ENCODE measurements at regions not wholly inside any gene's neighbourhood (a gene's known extent, or its start where the extent isn't known, plus 50 kb on each side); places are given as distances from the start of the nearest gene placed in this dataset.
"Not testable (repeated sequence)": the region's sequence is repeated elsewhere in the genome, so short reads cannot be mapped to it uniquely, and the experiment has no call there.

DNA sequence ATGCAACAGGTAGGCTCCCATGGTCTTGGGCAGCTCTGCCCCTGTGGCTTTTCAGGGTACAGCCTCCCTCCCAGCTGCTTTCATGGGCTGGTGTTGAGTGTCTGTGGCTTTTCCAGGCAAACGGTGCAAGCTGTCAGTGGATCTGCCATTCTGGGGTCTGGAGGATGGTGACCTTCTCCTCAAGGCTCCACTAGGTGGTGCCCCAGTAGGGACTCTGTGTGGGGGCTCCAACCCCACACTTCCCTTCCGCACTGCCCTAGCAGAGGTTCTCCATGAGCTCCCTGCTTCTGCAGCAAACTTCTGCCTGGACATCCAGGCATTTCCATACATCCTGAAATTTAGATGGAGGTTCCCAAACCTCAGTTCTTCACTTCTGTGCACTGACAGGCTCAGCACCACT, 229.8 kb upstream of the TNC start:
- DNase-seq; intact Hi-C loops (cut with DNase I, micrococcal nuclease); ATAC-seq: not testable (repeated sequence)

DNA sequence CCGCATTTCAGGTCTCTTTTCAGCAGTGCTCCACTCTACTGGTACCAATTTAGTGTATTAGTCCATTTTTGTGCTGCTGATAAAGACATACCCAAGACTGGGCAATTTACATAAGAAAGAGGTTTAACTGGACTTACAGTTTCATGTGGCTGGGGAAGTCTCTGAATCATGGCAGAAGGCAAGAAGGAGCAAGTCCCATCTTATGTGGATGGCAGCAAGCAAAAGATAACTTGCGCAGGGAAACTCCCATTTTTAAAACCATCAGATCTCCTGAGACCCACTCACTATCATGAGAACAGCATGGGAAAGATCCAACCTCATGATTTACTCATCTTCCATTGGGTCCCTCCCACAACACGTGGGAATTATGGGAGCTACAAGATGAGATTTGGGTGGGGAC, 231.0 kb upstream of the TNC start:
- DNase-seq; ATAC-seq; intact Hi-C loops (cut with DNase I, micrococcal nuclease): not testable (repeated sequence)

GRCh38 chr9:115349542-115349941, 231.6 kb upstream of the TNC start:
- ATAC-seq, result no peak
- DNase-seq, result no peak
- intact Hi-C loops (cut with DNase I, micrococcal nuclease), result no loop called here

GRCh38 chr9:115350548-115350947, 232.6 kb upstream of the TNC start:
- ATAC-seq, result no peak
- intact Hi-C loops (cut with DNase I, micrococcal nuclease), result no loop called here

DNA sequence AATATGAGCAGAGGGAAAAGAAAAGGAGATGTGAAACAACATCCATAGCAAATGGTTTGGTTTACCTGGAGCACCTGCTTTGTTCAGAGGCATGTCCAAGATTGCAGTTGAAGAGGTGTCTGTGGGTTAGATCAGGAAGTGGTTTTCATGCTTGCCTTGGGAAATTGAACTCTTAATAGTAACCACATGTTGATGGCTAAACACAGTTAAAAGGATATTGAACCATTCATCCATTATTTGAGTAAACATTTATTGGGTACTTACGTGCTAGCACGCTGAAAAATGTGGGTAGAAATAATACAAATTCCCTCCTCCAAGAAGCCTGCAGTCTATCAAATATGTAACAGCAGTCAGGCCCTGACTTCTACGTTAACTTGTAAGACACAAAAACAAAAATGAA, 235.7 kb upstream of the TNC start:
- intact Hi-C loops (cut with DNase I, micrococcal nuclease), result no loop called here
- DNase-seq (no peak), ATAC-seq (no peak)

More at GRCh38 chr9:115350548-115350947, 232.6 kb upstream of the TNC start:
- no peak for DNase-seq

GRCh38 chr9:115357821-115358220, 239.9 kb upstream of the TNC start:
- no peak for ATAC-seq
- intact Hi-C loops (cut with DNase I, micrococcal nuclease), result no loop called here
- no peak for DNase-seq

- ATAC-seq (no peak), DNase-seq (no peak)
- intact Hi-C loops (cut with DNase I, micrococcal nuclease), result no loop called here
Observed at GRCh38 chr9:115359017-115359780, 241.2 kb upstream of the TNC start.

DNA sequence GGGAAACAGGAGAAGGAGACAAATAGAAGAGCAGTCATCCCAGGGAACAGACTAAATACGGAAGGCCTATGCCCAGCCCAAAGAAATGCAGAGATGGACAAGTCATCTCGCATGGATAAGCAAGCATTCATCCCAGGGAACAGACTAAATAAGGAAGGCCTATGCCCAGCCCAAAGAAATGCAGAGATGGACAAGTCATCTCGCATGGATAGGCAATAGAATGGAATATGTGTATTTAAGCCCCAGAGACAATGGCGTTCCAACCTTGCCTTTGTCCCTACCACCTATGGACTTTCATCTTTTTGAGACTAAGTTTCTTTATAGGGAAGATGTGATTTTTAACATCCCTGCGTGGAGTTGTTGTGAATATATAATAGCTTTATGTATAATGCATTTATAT, 242.2 kb upstream of the TNC start:
- ATAC-seq, result no peak
- no peak for DNase-seq
- intact Hi-C loops (cut with DNase I, micrococcal nuclease), result no loop called here

DNA sequence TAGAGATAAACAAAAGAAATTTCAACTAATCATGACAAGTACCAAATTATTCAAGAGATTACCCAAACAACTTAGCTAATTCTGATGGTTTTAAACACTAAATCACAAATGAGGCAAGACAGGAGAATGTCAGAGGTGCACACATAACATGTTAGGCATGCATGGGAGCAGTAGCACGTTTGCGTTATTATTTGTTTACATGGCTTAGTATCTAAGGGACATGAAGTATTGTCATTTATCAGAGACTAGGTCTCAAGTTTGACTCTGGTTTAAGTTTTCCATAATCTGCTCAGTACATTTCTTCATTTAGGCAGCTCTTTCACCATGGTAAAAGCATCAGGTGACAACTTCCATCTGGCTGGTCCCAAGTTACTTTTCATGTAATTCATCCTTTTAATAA, 244.1 kb upstream of the TNC start:
- intact Hi-C loops (cut with DNase I, micrococcal nuclease), result no loop called here

GRCh38 chr9:115362640-115363039, 244.7 kb upstream of the TNC start:
- ATAC-seq (no peak), DNase-seq (no peak)
- intact Hi-C loops (cut with DNase I, micrococcal nuclease), result no loop called here

More for the DNA sequence above, 244.1 kb upstream of the TNC start:
- ATAC-seq (no peak), DNase-seq (no peak)

- DNase-seq (no peak), ATAC-seq (no peak)
- intact Hi-C loops (cut with DNase I, micrococcal nuclease), result no loop called here
Observed at GRCh38 chr9:115364991-115365390, 247.0 kb upstream of the TNC start.

GRCh38 chr9:115367321-115367720, 249.4 kb upstream of the TNC start:
- intact Hi-C loops (cut with DNase I, micrococcal nuclease), result no loop called here
- no peak for ATAC-seq
- DNase-seq, result no peak

DNA sequence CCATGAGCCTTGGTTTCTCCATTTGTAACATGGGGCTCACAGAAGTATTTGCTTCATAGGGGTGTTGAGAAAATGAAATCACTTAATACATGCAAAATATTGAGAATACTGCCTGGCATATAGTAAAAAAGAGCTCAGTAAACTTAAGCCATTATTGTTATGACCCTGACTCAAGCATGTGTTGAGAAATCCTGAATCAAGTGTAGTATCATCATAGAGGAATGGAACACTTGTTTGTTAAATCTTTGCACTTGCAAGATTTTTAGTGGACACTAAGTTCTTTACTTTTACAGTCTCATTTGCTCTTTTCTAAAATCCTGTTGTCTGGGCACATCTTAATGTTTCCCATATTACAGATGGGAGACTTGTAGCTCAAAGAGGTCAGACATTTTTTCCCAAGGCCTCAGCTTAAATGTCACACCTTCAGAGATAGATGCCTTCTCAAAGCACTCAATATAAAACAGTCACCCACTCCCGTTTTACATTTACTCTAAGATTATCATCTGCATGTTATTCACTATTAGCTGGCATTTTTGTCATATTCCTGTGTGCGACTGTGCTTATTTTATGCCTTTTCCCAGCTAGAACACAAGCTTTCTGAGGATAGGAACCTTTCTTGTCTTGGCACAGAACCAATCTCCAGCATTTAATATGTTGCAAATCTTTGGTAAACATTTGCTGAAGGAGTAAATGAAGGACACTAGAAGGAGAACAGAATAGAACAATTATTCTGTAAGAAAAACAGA, 250.0 kb upstream of the TNC start:
- ATAC-seq, result no peak
- no peak for DNase-seq
- intact Hi-C loops (cut with DNase I, micrococcal nuclease), result no loop called here

DNA sequence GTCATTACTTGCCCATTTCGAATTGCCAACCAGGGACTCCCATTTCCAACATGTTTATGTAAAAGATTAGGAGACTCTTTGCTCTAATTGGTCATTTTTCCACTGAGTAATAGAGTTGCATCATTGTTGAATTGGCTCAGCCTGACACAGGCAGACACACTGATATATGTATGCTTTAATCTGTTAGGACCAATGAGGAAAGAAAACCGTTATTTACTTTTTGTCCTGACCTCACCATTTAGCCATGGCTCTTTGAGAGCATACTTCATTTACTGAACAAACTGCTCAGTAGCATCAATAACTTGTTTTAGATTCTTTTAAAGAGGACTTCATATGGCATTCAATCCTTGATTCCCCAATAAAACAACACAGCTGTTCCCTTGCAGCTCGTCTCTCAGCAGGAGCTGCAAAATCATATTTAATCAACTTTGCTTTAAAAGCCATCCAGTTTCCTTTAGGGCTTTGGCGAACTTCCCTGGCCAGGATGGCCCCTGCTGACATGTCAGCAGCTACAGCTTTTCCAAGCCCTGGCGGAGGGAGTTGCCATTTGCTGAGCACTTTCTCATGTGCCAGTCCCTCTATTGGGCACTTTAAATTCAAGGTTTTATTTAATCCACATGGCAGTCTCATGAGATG, 251.5 kb upstream of the TNC start:
- intact Hi-C loops (cut with DNase I, micrococcal nuclease), result no loop called here
- DNase-seq (no peak), ATAC-seq (no peak)

GRCh38 chr9:115373000-115373709, 255.2 kb upstream of the TNC start:
- intact Hi-C loops (cut with DNase I, micrococcal nuclease), result no loop called here
- no peak for DNase-seq
- ATAC-seq, result no peak

GRCh38 chr9:115373710-115374045, 255.7 kb upstream of the TNC start:
- DNase-seq (no peak), ATAC-seq (no peak)
- intact Hi-C loops (cut with DNase I, micrococcal nuclease), result no loop called here

- intact Hi-C loops (cut with DNase I, micrococcal nuclease), result no loop called here
- ATAC-seq, result no peak
- no peak for DNase-seq
Observed at GRCh38 chr9:115374724-115375268, 256.8 kb upstream of the TNC start.

- no peak for ATAC-seq
- intact Hi-C loops (cut with DNase I, micrococcal nuclease), result no loop called here
- DNase-seq, result no peak
Observed at GRCh38 chr9:115378241-115378640, 260.3 kb upstream of the TNC start.

DNA sequence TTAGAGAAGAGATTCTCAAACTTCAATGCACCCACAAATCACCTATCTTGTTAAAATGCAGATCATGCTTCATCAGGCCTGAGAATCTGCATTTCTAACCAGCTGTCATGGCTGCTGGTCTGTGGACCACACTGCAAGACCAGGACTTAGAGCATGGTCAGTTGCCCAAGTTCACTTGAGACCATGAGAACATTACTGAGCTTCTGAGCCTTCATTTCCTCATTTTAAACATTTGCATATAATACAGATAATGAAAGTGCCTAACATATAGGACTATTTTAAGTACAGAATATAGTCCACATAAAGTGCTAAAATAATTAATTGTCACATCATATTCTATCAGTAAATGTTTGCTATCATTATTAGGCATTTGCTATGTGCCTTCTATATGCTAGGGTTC, 260.8 kb upstream of the TNC start:
- ATAC-seq (no peak), DNase-seq (no peak)
- intact Hi-C loops (cut with DNase I, micrococcal nuclease), result no loop called here

All from left colon (tissue), 2 donors.